ENCODE measurements at regions not wholly inside any gene's neighbourhood (a gene's known extent, or its start where the extent isn't known, plus 50 kb on each side); places are given as distances from the start of the nearest gene placed in this dataset.
"Not testable (repeated sequence)": the region's sequence is repeated elsewhere in the genome, so short reads cannot be mapped to it uniquely, and the experiment has no call there.

GRCh38 chr3:87710511-87710910 lies 348.3 kb downstream of the CGGBP1 start:
- H3K9me3 Mint-ChIP-seq, result peaks cover 9% of the 10 kb centered on the region
- no peaks in the 10 kb centered on the region for H3K36me3 Mint-ChIP-seq
- DNase-seq (ENCODE audit: low spot score), result no peak
- no peaks in the 10 kb centered on the region for H3K27me3 Mint-ChIP-seq
- H3K4me3 Mint-ChIP-seq, result no peak overlapping the region
- H3K4me1 Mint-ChIP-seq (ENCODE audit: low read depth in 2 of 2), result no peaks in the 10 kb centered on the region
- no peak overlapping the region for H3K27ac Mint-ChIP-seq
- no peak for ATAC-seq

GRCh38 chr3:87710028-87710427 lies 348.8 kb downstream of the CGGBP1 start:
- Mint-ChIP-seq H3K4me1 (ENCODE audit: low read depth in 2 of 2) (no peaks in the 10 kb centered on the region), H3K27ac (no peak overlapping the region), H3K4me3 (no peak overlapping the region), H3K9me3 (peaks cover 9% of the 10 kb centered on the region), H3K27me3 (no peaks in the 10 kb centered on the region), H3K36me3 (no peaks in the 10 kb centered on the region)
- DNase-seq (ENCODE audit: low spot score), result no peak
- no peak for ATAC-seq

DNA sequence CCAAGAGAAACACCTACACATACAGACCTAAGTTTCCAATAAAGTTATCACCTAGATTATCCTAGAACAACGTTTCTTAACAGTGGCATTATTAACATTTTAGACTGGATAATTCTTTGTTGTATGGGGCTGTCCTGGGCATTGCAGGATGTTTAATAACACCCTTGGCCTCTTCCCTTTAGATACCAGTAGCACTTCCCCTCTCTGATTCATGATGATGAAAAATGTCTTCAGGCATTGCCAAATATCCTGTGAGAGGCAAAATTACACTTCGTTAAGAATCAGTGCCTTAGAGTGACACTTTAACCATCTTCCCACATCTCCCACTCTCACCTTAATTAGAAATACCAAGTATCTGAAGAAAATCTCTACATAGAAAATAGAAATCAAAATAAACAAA lies 352.6 kb downstream of the CGGBP1 start:
- no peak for ATAC-seq
- Mint-ChIP-seq H3K4me3 (no peak overlapping the region), H3K36me3 (no peaks in the 10 kb centered on the region)

DNA sequence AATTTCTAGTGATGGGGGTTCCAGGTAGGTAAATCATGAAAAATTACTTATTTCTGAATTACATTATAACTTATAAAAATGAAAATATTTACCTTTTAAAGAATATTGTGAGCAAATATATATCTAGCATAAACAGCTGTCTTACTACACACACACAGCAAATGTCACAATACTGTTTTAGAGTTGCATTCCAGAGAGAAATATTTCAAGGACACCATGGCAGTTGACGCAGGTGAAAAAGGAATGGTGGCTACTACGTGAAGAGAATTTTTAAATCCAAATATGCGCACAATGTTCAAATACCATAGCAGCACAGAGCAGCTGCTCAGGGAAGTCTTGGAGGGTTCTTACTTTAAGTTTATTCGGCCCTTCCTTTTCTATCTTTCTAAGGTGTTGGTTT lies 356.2 kb downstream of the CGGBP1 start:
- no peaks in the 10 kb centered on the region for H3K27me3 Mint-ChIP-seq
- no peaks in the 10 kb centered on the region for H3K4me1 Mint-ChIP-seq (ENCODE audit: low read depth in 2 of 2)
- H3K36me3 Mint-ChIP-seq, result no peaks in the 10 kb centered on the region
- peaks cover 3% of the 10 kb centered on the region for H3K9me3 Mint-ChIP-seq
- DNase-seq (ENCODE audit: low spot score), result no peak
- no peak for ATAC-seq
- no peak overlapping the region for H3K4me3 Mint-ChIP-seq
- no peak overlapping the region for H3K27ac Mint-ChIP-seq

More for the DNA sequence above, 352.6 kb downstream of the CGGBP1 start:
- DNase-seq (ENCODE audit: low spot score), result no peak
- Mint-ChIP-seq H3K27ac (no peak overlapping the region), H3K27me3 (no peaks in the 10 kb centered on the region), H3K4me1 (ENCODE audit: low read depth in 2 of 2) (no peaks in the 10 kb centered on the region), H3K9me3 (peaks cover 3% of the 10 kb centered on the region)

DNA sequence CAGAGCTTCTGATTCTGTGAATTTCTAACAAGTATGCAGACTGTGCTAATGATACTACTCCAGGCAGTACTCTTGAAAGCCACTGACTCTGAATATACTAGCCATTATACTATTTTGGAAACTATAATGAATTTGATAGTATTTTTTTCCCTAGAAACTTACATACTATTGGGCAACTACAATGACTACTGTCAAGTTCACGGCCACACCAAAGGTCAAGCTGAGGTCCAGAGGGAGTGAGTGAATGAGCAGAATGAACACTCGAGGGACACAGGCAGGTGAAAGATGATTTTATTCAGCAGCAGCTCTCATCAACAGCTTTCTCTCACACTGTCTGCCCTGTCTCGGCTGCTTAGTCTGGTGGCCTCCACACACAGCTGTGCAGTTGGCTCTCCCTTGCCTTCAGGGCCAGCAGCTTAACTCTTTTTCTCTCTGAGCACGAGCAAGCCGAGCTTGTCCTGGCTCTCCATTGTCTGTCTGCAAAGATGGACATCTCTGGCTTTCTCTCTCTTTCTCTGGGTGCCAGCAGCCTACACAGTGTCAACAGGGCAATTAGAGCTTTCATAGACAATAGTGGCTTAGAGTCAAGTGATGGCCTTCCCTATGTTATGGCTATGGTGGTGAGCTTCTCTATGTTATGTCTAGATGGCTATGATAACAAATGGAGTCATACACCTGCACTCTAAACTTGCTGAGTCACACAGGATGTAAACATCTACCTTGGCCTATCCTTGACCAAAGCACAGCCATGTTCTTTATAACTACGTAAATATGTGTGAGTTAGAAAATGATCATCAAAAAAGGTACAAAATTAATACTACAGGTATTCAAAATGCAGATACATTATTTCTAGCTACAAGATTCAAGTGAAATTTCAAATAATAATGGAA lies 362.4 kb downstream of the CGGBP1 start:
- H3K4me1 Mint-ChIP-seq (ENCODE audit: low read depth in 2 of 2), result no peaks in the 10 kb centered on the region
- DNase-seq (ENCODE audit: low spot score) (no peak), ATAC-seq (no peak)
- no peaks in the 10 kb centered on the region for H3K36me3 Mint-ChIP-seq
- H3K27me3 Mint-ChIP-seq, result no peaks in the 10 kb centered on the region
- H3K27ac Mint-ChIP-seq, result no peak overlapping the region
- no peaks in the 10 kb centered on the region for H3K9me3 Mint-ChIP-seq
- H3K4me3 Mint-ChIP-seq, result no peak overlapping the region

GRCh38 chr3:87694678-87695077 lies 364.1 kb downstream of the CGGBP1 start:
- no peak for ATAC-seq

GRCh38 chr3:87691109-87691508 lies 367.7 kb downstream of the CGGBP1 start:
- H3K4me1 Mint-ChIP-seq (ENCODE audit: low read depth in 2 of 2), result no peaks in the 10 kb centered on the region
- no peaks in the 10 kb centered on the region for H3K36me3 Mint-ChIP-seq
- H3K9me3 Mint-ChIP-seq, result peaks cover 3% of the 10 kb centered on the region
- H3K27ac Mint-ChIP-seq, result no peak overlapping the region
- no peak for DNase-seq (ENCODE audit: low spot score)
- no peak for ATAC-seq
- H3K4me3 Mint-ChIP-seq, result no peak overlapping the region
- no peaks in the 10 kb centered on the region for H3K27me3 Mint-ChIP-seq

More at GRCh38 chr3:87694678-87695077, 364.1 kb downstream of the CGGBP1 start:
- no peak for DNase-seq (ENCODE audit: low spot score)
- H3K4me1 Mint-ChIP-seq (ENCODE audit: low read depth in 2 of 2), result no peaks in the 10 kb centered on the region
- H3K27me3 Mint-ChIP-seq, result no peaks in the 10 kb centered on the region
- no peaks in the 10 kb centered on the region for H3K9me3 Mint-ChIP-seq
- no peak overlapping the region for H3K27ac Mint-ChIP-seq
- H3K4me3 Mint-ChIP-seq, result no peak overlapping the region
- no peaks in the 10 kb centered on the region for H3K36me3 Mint-ChIP-seq

- not testable (repeated sequence) for H3K27me3 Mint-ChIP-seq; H3K36me3 Mint-ChIP-seq; H3K9me3 Mint-ChIP-seq; H3K4me1 Mint-ChIP-seq (ENCODE audit: low read depth in 2 of 2); H3K4me3 Mint-ChIP-seq; ATAC-seq; H3K27ac Mint-ChIP-seq; DNase-seq (ENCODE audit: low spot score)
Observed at GRCh38 chr3:87678984-87679660, 379.7 kb downstream of the CGGBP1 start.

GRCh38 chr3:87674397-87675161 lies 384.2 kb downstream of the CGGBP1 start:
- ATAC-seq (no peak), DNase-seq (ENCODE audit: low spot score) (no peak)
- Mint-ChIP-seq H3K4me1 (ENCODE audit: low read depth in 2 of 2) (no peaks in the 10 kb centered on the region), H3K27me3 (no peaks in the 10 kb centered on the region), H3K9me3 (no peaks in the 10 kb centered on the region), H3K36me3 (no peaks in the 10 kb centered on the region), H3K4me3 (no peak overlapping the region), H3K27ac (no peak overlapping the region)

GRCh38 chr3:87673132-87673531 lies 385.7 kb downstream of the CGGBP1 start:
- Mint-ChIP-seq H3K4me3 (no peak overlapping the region), H3K27me3 (no peaks in the 10 kb centered on the region), H3K27ac (no peak overlapping the region), H3K4me1 (ENCODE audit: low read depth in 2 of 2) (no peaks in the 10 kb centered on the region), H3K36me3 (no peaks in the 10 kb centered on the region), H3K9me3 (no peaks in the 10 kb centered on the region)
- no peak for ATAC-seq
- DNase-seq (ENCODE audit: low spot score), result no peak

- Mint-ChIP-seq H3K27me3 (no peaks in the 10 kb centered on the region), H3K4me3 (no peak overlapping the region), H3K27ac (no peak overlapping the region), H3K36me3 (no peaks in the 10 kb centered on the region), H3K4me1 (ENCODE audit: low read depth in 2 of 2) (no peaks in the 10 kb centered on the region), H3K9me3 (peaks cover 10% of the 10 kb centered on the region)
- DNase-seq (ENCODE audit: low spot score) (no peak), ATAC-seq (no peak)
Observed at GRCh38 chr3:87654184-87654583, 377.8 kb upstream of the POU1F1 start.

DNA sequence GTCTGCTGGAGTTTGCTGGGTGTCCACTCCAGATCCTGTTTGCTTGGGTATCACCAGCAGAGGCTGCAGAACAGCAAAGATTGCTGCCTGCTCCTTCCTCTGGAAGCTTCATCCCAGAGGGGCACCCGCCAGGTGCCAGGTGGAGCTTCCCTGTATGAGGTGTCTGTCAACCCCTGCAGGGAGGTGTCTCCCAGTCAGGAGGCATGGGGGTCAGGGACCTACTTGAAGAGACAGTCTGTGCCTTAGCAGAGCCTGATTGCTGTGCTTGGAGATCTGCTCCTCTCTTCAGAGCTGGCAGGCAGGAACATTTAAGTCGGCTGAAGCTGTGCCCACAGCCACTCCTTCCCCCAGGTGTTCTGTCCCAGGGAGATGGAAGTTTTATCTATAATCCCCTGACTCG lies 376.8 kb upstream of the POU1F1 start:
- H3K4me3 Mint-ChIP-seq; ATAC-seq; H3K27ac Mint-ChIP-seq; H3K36me3 Mint-ChIP-seq; H3K4me1 Mint-ChIP-seq (ENCODE audit: low read depth in 2 of 2); H3K9me3 Mint-ChIP-seq; DNase-seq (ENCODE audit: low spot score); H3K27me3 Mint-ChIP-seq: not testable (repeated sequence)

DNA sequence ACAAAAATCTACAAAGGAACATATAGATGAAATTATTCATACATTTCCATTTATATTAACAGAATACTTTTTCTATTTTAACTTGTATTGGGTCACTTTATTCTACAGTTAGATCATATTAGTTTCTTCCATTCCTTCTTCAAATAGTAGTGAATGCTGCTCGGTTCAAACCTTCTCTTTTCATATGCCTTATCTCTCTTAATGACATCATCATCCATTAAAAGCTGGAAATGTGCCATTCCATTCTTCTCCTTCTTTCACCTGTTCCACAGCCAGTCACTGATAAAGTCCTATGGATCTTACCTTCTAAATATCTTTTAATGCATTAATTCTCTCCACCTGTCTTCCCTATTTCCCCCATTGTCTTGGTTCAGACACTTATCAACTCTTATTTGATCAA lies 358.0 kb upstream of the POU1F1 start:
- ATAC-seq, result no peak
- no peaks in the 10 kb centered on the region for H3K27me3 Mint-ChIP-seq
- H3K4me3 Mint-ChIP-seq, result no peak overlapping the region
- no peak for DNase-seq (ENCODE audit: low spot score)
- peaks cover 21% of the 10 kb centered on the region for H3K9me3 Mint-ChIP-seq
- H3K4me1 Mint-ChIP-seq (ENCODE audit: low read depth in 2 of 2), result no peaks in the 10 kb centered on the region
- no peak overlapping the region for H3K27ac Mint-ChIP-seq
- no peaks in the 10 kb centered on the region for H3K36me3 Mint-ChIP-seq

DNA sequence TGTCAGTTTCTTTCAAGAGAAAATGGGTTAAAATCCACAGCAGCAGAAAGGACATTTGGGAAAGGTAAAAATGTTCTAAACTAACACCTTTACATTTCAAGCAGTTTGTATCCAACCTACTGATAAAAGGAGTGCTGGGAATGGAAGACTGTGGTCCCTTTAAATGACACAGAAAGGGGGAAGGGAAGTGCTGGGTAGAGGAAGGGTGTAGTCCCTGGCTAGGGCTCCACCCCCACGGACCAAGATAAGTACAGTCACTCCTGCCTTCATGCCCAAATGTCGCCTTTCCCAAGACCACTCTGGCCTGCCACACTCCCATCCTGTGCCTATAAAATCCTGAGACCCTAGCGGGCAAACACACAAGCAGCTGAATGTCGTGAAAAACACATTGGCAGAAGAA lies 350.9 kb upstream of the POU1F1 start:
- H3K36me3 Mint-ChIP-seq, result no peaks in the 10 kb centered on the region
- no peak for DNase-seq (ENCODE audit: low spot score)
- no peak overlapping the region for H3K27ac Mint-ChIP-seq
- no peaks in the 10 kb centered on the region for H3K27me3 Mint-ChIP-seq
- no peak for ATAC-seq
- no peak overlapping the region for H3K4me3 Mint-ChIP-seq
- peaks cover 10% of the 10 kb centered on the region for H3K9me3 Mint-ChIP-seq
- H3K4me1 Mint-ChIP-seq (ENCODE audit: low read depth in 2 of 2), result no peaks in the 10 kb centered on the region
